IMR-90 (cell line): ENCODE measurements at regions not wholly inside any gene's neighbourhood (a gene's known extent, or its start where the extent isn't known, plus 50 kb on each side); places are given as distances from the start of the nearest gene placed in this dataset.

Source experiments
- ATAC-seq: fragments of 200-7000 bp; cut with Tn5 transposase; 2 replicates; pipeline ENCODE4 v1.9.1; 2020; ENCODE audit warnings: low read depth, mild to moderate bottlenecking, moderate library complexity
- BruUV-seq: library from RNA; stranded (reverse); fragments of 400-500 nt; replicated peaks from 2 replicates; lab custom pipeline; 2021; lab: Mats Ljungman, UMichigan
- CTCF ChIA-PET: fragments of 300-600 bp; formaldehyde crosslinking; extraction: SDS; loops from one replicate; lab custom pipeline; 2021; ENCODE audit warnings: antibody characterized with exemption; lab: Yijun Ruan, JAX
- POLR2A ChIA-PET: fragments of 300-600 bp; sonication (Branson Sonifier 250); formaldehyde crosslinking; loops from one replicate; lab custom pipeline; 2022; ENCODE audit warnings: antibody characterized with exemption; ENCODE audit not compliant: unreplicated experiment; lab: Charles Lee
- DNase-seq: peaks from one replicate; pipeline ENCODE4 v3.0.0; 2013
- H2AFZ ChIP-seq: replicated peaks from 2 replicates; pipeline ENCODE3; 2013; ENCODE audit warnings: low read length, mild to moderate bottlenecking; ENCODE audit not compliant: poor library complexity
- H2AK5ac ChIP-seq: 2 replicates; pipeline ENCODE4 v1.6.1; 2013; ENCODE audit warnings: low read depth, low read length, inconsistent platforms
- H2AK9ac ChIP-seq: replicated peaks from 2 replicates; pipeline ENCODE3; 2013; ENCODE audit warnings: mild to moderate bottlenecking, low read depth, low read length, moderate library complexity; ENCODE audit not compliant: poor library complexity
- H2BK120ac ChIP-seq: 2 replicates; pipeline ENCODE4 v1.6.1; 2013; ENCODE audit warnings: low read depth, low read length, inconsistent platforms
- H2BK15ac ChIP-seq: 3 replicates; pipeline ENCODE4 v1.6.1; 2013; ENCODE audit warnings: low read depth, low read length, inconsistent platforms
- H2BK20ac ChIP-seq: 2 replicates; pipeline ENCODE4 v1.6.1; 2013; ENCODE audit warnings: low read depth, mild to moderate bottlenecking, inconsistent platforms, low read length, moderate library complexity
- H2BK5ac ChIP-seq: 2 replicates; pipeline ENCODE4 v1.6.1; 2013; ENCODE audit warnings: mild to moderate bottlenecking, low read depth, low read length, inconsistent platforms; ENCODE audit not compliant: poor library complexity, severe bottlenecking
- H3K14ac ChIP-seq: replicated peaks from 2 replicates; pipeline ENCODE4 v1.6.1; 2013; ENCODE audit warnings: low read depth, low read length, inconsistent platforms
- H3K18ac ChIP-seq: 2 replicates; pipeline ENCODE4 v1.6.1; 2013; ENCODE audit warnings: low read depth, low read length, control low read depth
- H3K23ac ChIP-seq: 2 replicates; pipeline ENCODE4 v1.6.1; 2013; ENCODE audit warnings: low read depth, low read length, inconsistent platforms
- H3K27ac ChIP-seq: 2 replicates; pipeline ENCODE4 v1.5.1; 2013; ENCODE audit warnings: mild to moderate bottlenecking, control low read depth, low read length; ENCODE audit not compliant: insufficient read depth
- H3K27me3 ChIP-seq: 2 replicates; pipeline ENCODE4 v1.6.1; 2013; ENCODE audit warnings: low read length; ENCODE audit not compliant: control insufficient read depth, insufficient read depth
- H3K36me3 ChIP-seq: 2 replicates; pipeline ENCODE4 v1.6.1; 2013; ENCODE audit warnings: low read length, mixed read lengths; ENCODE audit not compliant: control insufficient read depth, insufficient read depth
- H3K4ac ChIP-seq: 2 replicates; pipeline ENCODE4 v1.6.1; 2013; ENCODE audit warnings: low read depth, low read length, inconsistent platforms
- H3K4me1 ChIP-seq: 2 replicates; pipeline ENCODE4 v1.6.1; 2013; ENCODE audit warnings: low read length, mixed read lengths; ENCODE audit not compliant: control insufficient read depth, insufficient read depth
- H3K4me2 ChIP-seq: 2 replicates; pipeline ENCODE4 v1.6.1; 2013; ENCODE audit warnings: low read depth, mild to moderate bottlenecking, control low read depth, low read length, moderate library complexity
- H3K4me3 ChIP-seq: 2 replicates; pipeline ENCODE4 v1.5.1; 2013; ENCODE audit warnings: low read depth, mild to moderate bottlenecking, control low read depth, low read length, moderate library complexity; ENCODE audit not compliant: insufficient read depth
- H3K56ac ChIP-seq: 2 replicates; pipeline ENCODE4 v1.6.1; 2013; ENCODE audit warnings: low read length, inconsistent platforms; ENCODE audit not compliant: insufficient read depth; ENCODE audit errors: extremely low read depth
- H3K79me1 ChIP-seq, 2 experiments: 2 replicates each; pipeline ENCODE4 v1.6.1; 2013; ENCODE audit warnings: low read length in 2 of 2, inconsistent platforms in 1 of 2, low read depth in 1 of 2
- H3K9ac ChIP-seq: 2 replicates; pipeline ENCODE4 v1.6.1; 2013; ENCODE audit warnings: low read depth, low read length, control low read depth
- H3K9me1 ChIP-seq: 2 replicates; pipeline ENCODE4 v1.6.1; 2013; ENCODE audit warnings: low read length, inconsistent platforms; ENCODE audit not compliant: insufficient read depth
- H3K9me3 ChIP-seq: 2 replicates; pipeline ENCODE4 v1.6.1; 2013; ENCODE audit warnings: low read length; ENCODE audit not compliant: control insufficient read depth, insufficient read depth
- H4K20me1 ChIP-seq: 2 replicates; pipeline ENCODE4 v1.6.1; 2013; ENCODE audit warnings: low read length, inconsistent platforms; ENCODE audit not compliant: insufficient read depth
- H4K5ac ChIP-seq: 2 replicates; pipeline ENCODE4 v1.6.1; 2013; ENCODE audit warnings: mild to moderate bottlenecking, low read depth, low read length, control low read depth
- H4K8ac ChIP-seq, 2 experiments: 2 replicates each; pipeline ENCODE4 v1.6.1; 2013; ENCODE audit warnings: low read depth in 2 of 2, low read length in 2 of 2, control low read depth in 1 of 2, inconsistent platforms in 1 of 2
- H4K91ac ChIP-seq: 2 replicates; pipeline ENCODE4 v1.6.1; 2013; ENCODE audit warnings: low read depth, low read length, inconsistent platforms; ENCODE audit not compliant: insufficient read depth
- FOS ChIP-seq: fragments of 150-350 bp; IDR thresholded peaks from 2 replicates; pipeline ENCODE4 v1.6.1; 2016; ENCODE audit warnings: low read depth, low read length
- SMC3 ChIP-seq: fragments of 150-350 bp; IDR thresholded peaks from 2 replicates; pipeline ENCODE4 v1.6.1; 2016; ENCODE audit warnings: low read depth, mild to moderate bottlenecking, antibody characterized with exemption, low read length, moderate library complexity
- WGBS, 2 experiments: methylation state at CpG; one replicate each; pipeline versions ENCODE4 v1.1.5 to v1.1.7; 2013; ENCODE audit warnings: missing lambda C conversion rate in 2 of 2; ENCODE audit not compliant: insufficient read length in 1 of 2; ENCODE audit errors: extremely low coverage in 2 of 2; 5-methylcytosine and 5-hydroxymethylcytosine counted together
- dilution Hi-C: fragments of 300-500 bp; cut with HindIII; formaldehyde crosslinking; loops from one replicate; pipeline ENCODE4 v1.14.3; 2018; ENCODE audit warnings: low sequenced_read_pairs; ENCODE audit not compliant: unreplicated experiment
- in situ Hi-C: fragments of 300-500 bp; cut with MboI; formaldehyde crosslinking; loops from 3 replicates; pipeline ENCODE4 v1.14.3; 2019; ENCODE audit warnings: low sequenced_read_pairs, inconsistent platforms, mixed read lengths
- intact Hi-C: fragments of 100-400 bp; cut with micrococcal nuclease; formaldehyde crosslinking; loops from 2 replicates; pipeline ENCODE4 v1.10.0; 2022

DNA sequence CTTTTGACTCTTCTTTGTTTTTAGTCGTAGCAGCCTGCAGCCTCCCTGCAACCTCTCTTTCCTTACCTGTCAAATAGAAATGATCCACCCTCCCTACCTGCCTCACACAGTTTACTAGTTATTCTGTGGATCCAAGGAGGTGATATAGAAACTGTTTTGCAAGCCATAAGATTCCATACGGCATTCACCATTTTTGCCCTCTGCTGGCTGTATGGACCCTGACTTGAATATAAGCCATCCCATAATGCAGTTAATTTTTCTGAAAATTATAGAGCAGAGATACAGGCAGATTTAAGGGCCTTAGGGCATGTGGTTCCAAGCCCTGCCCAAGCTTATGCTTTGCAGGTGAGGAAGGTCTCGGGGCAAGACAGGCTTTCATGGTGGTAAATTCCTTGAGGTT is 63.8 kb downstream of the CPN2 start:
- H2BK15ac ChIP-seq: no peak overlapping the region
- ATAC-seq (no peak), DNase-seq (no peak)
- H4K91ac ChIP-seq: no peak overlapping the region
- H3K9me3 ChIP-seq: no peaks in the 10 kb centered on the region
- H3K14ac ChIP-seq: no peak overlapping the region
- H3K23ac ChIP-seq: no peak overlapping the region
- ChIA-PET POLR2A (no interaction called here), CTCF (no interaction called here)
- H3K79me1 ChIP-seq: no peaks in the 10 kb centered on the region
- dilution Hi-C loops (no loop called here), in situ Hi-C loops (no loop called here), intact Hi-C loops (no loop called here)
- H3K56ac ChIP-seq: no peak overlapping the region
- H2BK20ac ChIP-seq: no peak overlapping the region
- no CpG with 5 or more reads among the region's 3 CpGs for WGBS, 2 experiments
- no peaks in the 10 kb centered on the region for H3K36me3 ChIP-seq
- H4K8ac ChIP-seq: no peak overlapping the region
- H3K4me2 ChIP-seq: no peak overlapping the region
- H2BK5ac ChIP-seq: no peak overlapping the region
- no peak overlapping the region for H4K5ac ChIP-seq
- H3K27me3 ChIP-seq: peaks cover 39% of the 10 kb centered on the region
- no peaks in the 10 kb centered on the region for H3K4me1 ChIP-seq
- H2BK120ac ChIP-seq: no peak overlapping the region
- H2AK9ac ChIP-seq: no peak overlapping the region
- no TSS peak for BruUV-seq
- no peak overlapping the region for H3K9ac ChIP-seq
- no peak overlapping the region for H3K4me3 ChIP-seq
- H3K4ac ChIP-seq: no peak overlapping the region
- no peak for TF ChIP-seq SMC3
- TF ChIP-seq FOS: no peak
- no peaks in the 10 kb centered on the region for H3K9me1 ChIP-seq
- H4K20me1 ChIP-seq: no peaks in the 10 kb centered on the region
- H3K27ac ChIP-seq: no peak overlapping the region
- H2AK5ac ChIP-seq: no peak overlapping the region
- no peak overlapping the region for H3K18ac ChIP-seq
- H2AFZ ChIP-seq: no peak overlapping the region
